ENCODE measurements at regions not wholly inside any gene's neighbourhood (a gene's known extent, or its start where the extent isn't known, plus 50 kb on each side); places are given as distances from the start of the nearest gene placed in this dataset.

GRCh38 chr5:2029206-2029605 lies 146.5 kb upstream of the IRX4 start:
- Mint-ChIP-seq H3K4me3 (no peak overlapping the region), H3K36me3 (no peaks in the 10 kb centered on the region), H3K27me3 (peaks cover 53% of the 10 kb centered on the region), H3K27ac (no peak overlapping the region), H3K4me1 (no peaks in the 10 kb centered on the region), H3K9me3 (no peaks in the 10 kb centered on the region)
- no peak for DNase-seq

GRCh38 chr5:2027790-2028189 lies 145.1 kb upstream of the IRX4 start:
- H3K4me3 Mint-ChIP-seq: no peak overlapping the region
- no peak overlapping the region for H3K27ac Mint-ChIP-seq
- no peaks in the 10 kb centered on the region for H3K36me3 Mint-ChIP-seq
- H3K4me1 Mint-ChIP-seq: no peaks in the 10 kb centered on the region
- no peaks in the 10 kb centered on the region for H3K9me3 Mint-ChIP-seq
- H3K27me3 Mint-ChIP-seq: peaks cover 52% of the 10 kb centered on the region
- no peak for DNase-seq

DNA sequence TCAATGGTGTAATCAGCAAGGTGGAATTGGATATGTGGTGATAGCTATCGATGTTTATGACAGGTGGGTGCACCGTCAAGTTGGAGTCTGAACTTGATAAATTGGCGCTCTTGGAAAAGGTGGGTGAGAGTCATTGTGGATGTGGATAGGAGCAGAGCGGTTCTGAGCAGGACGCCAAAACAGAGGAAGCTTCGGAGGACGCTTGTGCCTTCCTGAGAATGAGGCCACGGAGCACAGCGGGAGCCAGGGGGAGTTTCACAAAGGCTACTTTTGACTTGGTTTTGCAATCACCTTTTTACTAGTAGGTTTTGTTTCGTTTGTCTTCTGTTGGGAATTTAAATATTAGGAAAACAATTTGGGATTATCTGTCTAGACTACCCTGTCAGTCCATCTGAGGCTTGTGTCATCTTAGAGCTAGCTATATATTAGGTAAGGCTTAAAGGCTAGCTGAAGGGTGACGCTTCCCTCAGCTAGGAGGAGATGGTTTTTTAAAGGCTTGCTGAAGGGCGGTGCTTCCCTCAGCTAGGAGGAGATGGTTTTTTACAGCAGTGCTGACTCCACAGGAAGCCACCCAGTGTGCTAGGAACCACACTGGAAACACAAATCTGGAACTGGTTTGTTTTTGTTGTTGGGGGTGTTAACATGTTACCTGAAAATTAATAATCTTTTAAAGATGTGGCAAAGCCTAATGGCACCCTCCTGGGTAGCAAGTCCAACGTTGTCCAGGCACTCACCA lies 142.4 kb upstream of the IRX4 start:
- Mint-ChIP-seq H3K4me3 (no peak overlapping the region), H3K9me3 (no peaks in the 10 kb centered on the region), H3K27me3 (peaks cover 52% of the 10 kb centered on the region), H3K36me3 (no peaks in the 10 kb centered on the region), H3K27ac (no peak overlapping the region), H3K4me1 (no peaks in the 10 kb centered on the region)
- DNase-seq: no peak

DNA sequence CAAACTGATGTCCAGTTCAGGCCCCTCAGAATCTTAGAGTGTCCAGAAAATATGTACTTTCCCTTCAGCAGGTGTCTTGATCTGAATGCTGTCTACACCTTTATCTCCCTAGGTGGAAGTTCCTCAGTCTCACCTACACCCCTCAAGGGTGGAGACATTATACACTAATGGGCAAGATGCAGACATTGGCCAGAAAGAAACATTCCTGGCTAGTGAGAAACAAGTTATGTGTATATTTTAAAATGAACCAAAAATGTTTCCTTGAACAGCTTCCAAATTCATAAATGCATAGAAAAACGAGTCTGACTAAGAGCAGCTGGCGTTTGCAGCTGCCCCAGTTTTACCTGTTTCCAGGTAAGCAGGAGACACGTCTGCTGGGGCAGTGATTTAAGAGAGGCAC lies 140.5 kb upstream of the IRX4 start:
- Mint-ChIP-seq H3K27ac (no peak overlapping the region), H3K4me1 (no peaks in the 10 kb centered on the region), H3K9me3 (no peaks in the 10 kb centered on the region), H3K4me3 (no peak overlapping the region), H3K36me3 (no peaks in the 10 kb centered on the region), H3K27me3 (peaks cover 42% of the 10 kb centered on the region)
- no peak for DNase-seq

- no peak overlapping the region for H3K27ac Mint-ChIP-seq
- no peak for DNase-seq
- no peaks in the 10 kb centered on the region for H3K4me1 Mint-ChIP-seq
- H3K4me3 Mint-ChIP-seq: no peak overlapping the region
- no peaks in the 10 kb centered on the region for H3K36me3 Mint-ChIP-seq
- H3K9me3 Mint-ChIP-seq: no peaks in the 10 kb centered on the region
- H3K27me3 Mint-ChIP-seq: peaks cover 34% of the 10 kb centered on the region
Measured at GRCh38 chr5:2022436-2022835, 139.7 kb upstream of the IRX4 start.

GRCh38 chr5:2021484-2022176 lies 138.9 kb upstream of the IRX4 start:
- Mint-ChIP-seq H3K4me3 (no peak overlapping the region), H3K36me3 (no peaks in the 10 kb centered on the region), H3K4me1 (no peaks in the 10 kb centered on the region), H3K27me3 (peaks cover 32% of the 10 kb centered on the region), H3K9me3 (no peaks in the 10 kb centered on the region), H3K27ac (no peak overlapping the region)
- no peak for DNase-seq

DNA sequence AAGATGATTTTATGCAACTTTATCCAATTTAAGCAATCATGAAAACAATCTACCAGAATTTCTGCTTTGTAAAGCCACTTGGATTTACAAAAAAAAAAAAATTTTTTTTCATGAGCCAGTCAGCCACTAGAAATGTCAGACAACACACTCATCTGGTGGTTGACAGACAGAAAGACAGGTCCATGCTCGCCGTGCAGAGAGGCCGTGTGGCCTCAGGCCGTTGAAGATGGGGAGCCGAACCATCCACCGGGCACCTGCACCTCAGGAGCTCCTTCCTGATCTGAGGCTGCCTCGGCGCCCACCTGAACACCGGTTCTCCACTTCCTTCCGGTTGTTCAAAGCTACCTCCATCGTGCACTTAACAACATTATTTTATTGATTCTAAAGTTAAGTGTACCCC lies 138.0 kb upstream of the IRX4 start:
- Mint-ChIP-seq H3K27me3 (peaks cover 30% of the 10 kb centered on the region), H3K9me3 (no peaks in the 10 kb centered on the region), H3K4me1 (no peaks in the 10 kb centered on the region), H3K27ac (no peak overlapping the region), H3K36me3 (no peaks in the 10 kb centered on the region), H3K4me3 (no peak overlapping the region)
- DNase-seq: no peak

DNA sequence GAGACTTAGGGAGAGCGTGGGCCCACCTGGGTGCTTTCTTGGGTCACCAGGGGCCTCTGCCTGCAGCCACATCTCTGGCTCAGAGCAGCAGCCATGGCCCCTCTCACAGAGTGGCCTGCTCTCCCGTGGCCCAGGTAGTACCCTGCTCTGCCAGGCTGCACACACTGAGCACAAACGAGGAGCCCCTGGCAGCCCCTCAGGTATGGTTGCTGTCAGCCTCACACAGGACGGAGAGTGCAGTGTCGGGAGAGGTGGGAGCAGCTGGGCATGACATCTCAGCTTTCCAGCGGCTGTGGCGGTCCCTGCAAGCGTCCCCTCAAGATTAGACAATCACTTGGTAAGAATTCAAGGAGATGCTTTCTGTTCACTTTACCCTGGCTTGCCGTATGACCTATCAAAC lies 137.0 kb upstream of the IRX4 start:
- no peaks in the 10 kb centered on the region for H3K4me1 Mint-ChIP-seq

DNA sequence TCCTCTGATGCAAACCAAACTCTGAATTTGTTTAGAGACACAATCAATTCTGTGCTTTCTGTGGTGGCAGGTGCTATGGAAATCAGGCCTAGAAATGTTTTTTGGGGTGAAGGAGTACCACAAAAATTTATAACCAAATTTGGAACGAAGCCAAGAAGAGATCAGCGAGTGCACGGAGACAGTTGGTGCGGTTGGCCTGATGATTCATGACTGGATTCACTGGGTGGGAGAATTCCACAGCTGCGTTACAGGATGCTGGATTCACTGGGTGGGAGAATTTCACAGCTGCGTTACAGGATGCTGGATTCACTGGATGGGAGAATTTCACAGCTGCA lies 135.6 kb upstream of the IRX4 start:
- H3K36me3 Mint-ChIP-seq: no peaks in the 10 kb centered on the region
- H3K4me3 Mint-ChIP-seq: no peak overlapping the region
- H3K4me1 Mint-ChIP-seq: no peaks in the 10 kb centered on the region
- DNase-seq: no peak
- peaks cover 24% of the 10 kb centered on the region for H3K27me3 Mint-ChIP-seq
- H3K9me3 Mint-ChIP-seq: no peaks in the 10 kb centered on the region
- no peak overlapping the region for H3K27ac Mint-ChIP-seq

More for the DNA sequence above, 137.0 kb upstream of the IRX4 start:
- no peak overlapping the region for H3K27ac Mint-ChIP-seq
- no peak overlapping the region for H3K4me3 Mint-ChIP-seq
- DNase-seq: no peak
- no peaks in the 10 kb centered on the region for H3K36me3 Mint-ChIP-seq
- peaks cover 29% of the 10 kb centered on the region for H3K27me3 Mint-ChIP-seq
- H3K9me3 Mint-ChIP-seq: no peaks in the 10 kb centered on the region

DNA sequence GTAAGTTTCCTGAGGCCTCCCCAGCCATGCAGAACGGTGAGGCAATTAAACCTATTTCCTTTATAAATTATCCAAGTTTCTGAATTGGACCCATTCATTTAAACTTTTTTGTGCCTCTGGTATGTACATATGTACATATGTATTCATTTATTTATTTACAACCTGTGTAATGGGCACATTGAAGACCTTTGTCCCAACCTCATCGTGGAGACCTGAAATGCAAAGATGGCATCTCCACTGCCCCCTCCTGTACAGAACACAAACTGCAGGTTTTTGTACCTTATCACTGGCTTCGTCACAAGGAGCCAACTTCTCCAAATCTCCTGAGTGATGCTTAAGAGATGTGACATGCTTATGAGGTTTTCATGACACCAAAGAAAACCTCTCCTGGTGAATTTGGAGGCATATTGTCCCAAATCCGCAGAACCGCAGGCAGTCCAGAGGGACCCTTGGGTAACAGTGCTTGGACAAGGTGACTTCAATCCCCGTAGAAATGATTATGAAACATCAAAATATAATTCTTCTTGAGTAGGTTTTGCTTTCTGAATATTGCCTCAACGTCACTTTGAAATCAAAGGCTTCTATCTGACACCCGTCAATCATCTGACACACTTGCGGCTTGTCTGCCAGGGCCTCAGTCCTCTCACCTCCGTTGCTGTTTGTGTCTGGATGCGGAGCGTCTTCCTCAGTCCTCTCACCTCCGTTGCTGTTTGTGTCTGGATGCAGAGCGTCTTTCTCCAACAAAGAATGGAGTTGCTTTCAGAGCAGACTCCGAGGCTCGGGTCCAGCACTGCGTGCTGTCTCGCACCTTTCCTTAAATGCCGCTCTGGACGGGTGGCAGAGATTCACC lies 135.0 kb upstream of the IRX4 start:
- no peak for DNase-seq
- Mint-ChIP-seq H3K36me3 (no peaks in the 10 kb centered on the region), H3K27me3 (peaks cover 20% of the 10 kb centered on the region), H3K27ac (no peak overlapping the region), H3K9me3 (no peaks in the 10 kb centered on the region), H3K4me3 (no peak overlapping the region), H3K4me1 (no peaks in the 10 kb centered on the region)

- Mint-ChIP-seq H3K27me3 (peaks cover 3% of the 10 kb centered on the region), H3K9me3 (no peaks in the 10 kb centered on the region), H3K4me3 (no peak overlapping the region), H3K36me3 (no peaks in the 10 kb centered on the region), H3K27ac (no peak overlapping the region), H3K4me1 (no peaks in the 10 kb centered on the region)
- DNase-seq: no peak
Measured at GRCh38 chr5:2015961-2016360, 133.2 kb upstream of the IRX4 start.

GRCh38 chr5:2015124-2015848 lies 132.6 kb upstream of the IRX4 start:
- no peak for DNase-seq
- Mint-ChIP-seq H3K27ac (no peak overlapping the region), H3K4me1 (no peaks in the 10 kb centered on the region), H3K9me3 (no peaks in the 10 kb centered on the region), H3K36me3 (no peaks in the 10 kb centered on the region), H3K27me3 (peaks cover 3% of the 10 kb centered on the region), H3K4me3 (no peak overlapping the region)

DNA sequence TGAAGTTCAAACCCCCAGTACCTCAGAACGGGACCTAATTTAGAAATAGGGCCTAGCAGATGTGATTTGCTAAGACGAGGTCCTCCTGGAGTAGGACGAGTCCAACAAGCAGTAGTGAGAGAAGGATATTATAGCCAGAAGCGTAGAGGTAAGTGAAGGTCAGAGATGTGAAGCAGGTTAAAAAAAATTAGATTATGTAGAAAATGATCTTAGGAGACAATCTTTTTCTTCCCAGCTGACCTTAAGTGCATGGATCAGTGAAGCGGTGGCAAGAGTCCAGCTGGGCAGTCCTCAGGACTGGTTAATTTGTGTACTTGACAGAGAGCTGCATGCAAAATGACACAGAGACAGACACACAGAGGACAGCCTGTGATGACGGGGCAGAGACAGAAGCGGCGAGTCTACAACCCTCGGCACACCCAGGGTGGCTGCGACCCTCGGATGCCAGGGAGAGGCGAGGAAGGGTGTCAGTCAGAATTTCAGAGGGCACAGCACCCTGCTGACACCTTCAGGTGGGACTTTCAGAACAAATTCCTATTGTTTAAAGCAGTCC lies 131.4 kb upstream of the IRX4 start:
- Mint-ChIP-seq H3K9me3 (no peaks in the 10 kb centered on the region), H3K4me3 (no peak overlapping the region), H3K27me3 (peaks cover 3% of the 10 kb centered on the region), H3K4me1 (no peaks in the 10 kb centered on the region), H3K27ac (no peak overlapping the region), H3K36me3 (no peaks in the 10 kb centered on the region)
- no peak for DNase-seq

GRCh38 chr5:2013301-2014057 lies 130.8 kb upstream of the IRX4 start:
- Mint-ChIP-seq H3K27me3 (peaks cover 3% of the 10 kb centered on the region), H3K4me3 (no peak overlapping the region), H3K36me3 (no peaks in the 10 kb centered on the region), H3K27ac (no peak overlapping the region), H3K9me3 (no peaks in the 10 kb centered on the region), H3K4me1 (no peaks in the 10 kb centered on the region)
- DNase-seq: no peak

Data from activated naive CD8-positive, alpha-beta T cell treated with anti-CD3 and anti-CD28 coated beads for 36 hours (primary cell).